RWPE2 (cell line): ENCODE measurements at regions not wholly inside any gene's neighbourhood (a gene's known extent, or its start where the extent isn't known, plus 50 kb on each side); places are given as distances from the start of the nearest gene placed in this dataset.

ENCODE experiments used
- ATAC-seq: fragments of 200-7000 bp; cut with Tn5 transposase; 3 replicates; pipeline ENCODE4 v1.9.1; 2021; ENCODE audit warnings: low read depth
- DNase-seq: peaks from one replicate; pipeline ENCODE4 v3.0.0-alpha.2; 2020; ENCODE audit warnings: low spot score
- H3K27ac ChIP-seq: fragments of 450-650 bp; 2 replicates; pipeline ENCODE4 v1.5.1; 2017; ENCODE audit warnings: mild to moderate bottlenecking; ENCODE audit not compliant: poor library complexity, severe bottlenecking
- H3K27me3 ChIP-seq: fragments of 250-450 bp; sonication (Bioruptor Pico); 2 replicates; pipeline ENCODE4 v1.5.1; 2021; ENCODE audit warnings: mild to moderate bottlenecking, moderate library complexity; ENCODE audit not compliant: insufficient read depth, poor library complexity, severe bottlenecking
- H3K36me3 ChIP-seq: fragments of 250-450 bp; sonication (Bioruptor Pico); 2 replicates; pipeline ENCODE4 v1.5.1; 2020; ENCODE audit warnings: low read depth, mild to moderate bottlenecking, moderate library complexity
- H3K4me1 ChIP-seq: fragments of 250-450 bp; sonication (Bioruptor Pico); 2 replicates; pipeline ENCODE4 v1.5.1; 2021; ENCODE audit warnings: mild to moderate bottlenecking, moderate library complexity; ENCODE audit not compliant: insufficient read depth, poor library complexity, severe bottlenecking
- H3K4me3 ChIP-seq: fragments of 250-450 bp; sonication (Bioruptor Pico); 2 replicates; pipeline ENCODE4 v1.5.1; 2021; ENCODE audit warnings: mild to moderate bottlenecking, moderate library complexity; ENCODE audit not compliant: severe bottlenecking
- H3K9me3 ChIP-seq: fragments of 250-450 bp; sonication (Bioruptor Pico); 2 replicates; pipeline ENCODE4 v1.5.1; 2021; ENCODE audit warnings: mild to moderate bottlenecking, moderate library complexity; ENCODE audit not compliant: severe bottlenecking
- TF ChIP-seq, protein P1 (sequence below): fragments of 450-650 bp; IDR thresholded peaks from one replicate; pipeline ENCODE4 v1.5.1; 2017; ENCODE audit warnings: mild to moderate bottlenecking, moderate library complexity; ENCODE audit not compliant: poor library complexity, severe bottlenecking

GRCh38 chr14:101017806-101018560 lies 114.5 kb upstream of the RTL1 start:
- Histone ChIP-seq H3K4me3 (no peak overlapping the region), H3K4me1 (no peaks in the 10 kb centered on the region), H3K27me3 (no peaks in the 10 kb centered on the region), H3K9me3 (no peaks in the 10 kb centered on the region), H3K36me3 (no peaks in the 10 kb centered on the region), H3K27ac (no peak overlapping the region)
- TF ChIP-seq, protein P1, sequence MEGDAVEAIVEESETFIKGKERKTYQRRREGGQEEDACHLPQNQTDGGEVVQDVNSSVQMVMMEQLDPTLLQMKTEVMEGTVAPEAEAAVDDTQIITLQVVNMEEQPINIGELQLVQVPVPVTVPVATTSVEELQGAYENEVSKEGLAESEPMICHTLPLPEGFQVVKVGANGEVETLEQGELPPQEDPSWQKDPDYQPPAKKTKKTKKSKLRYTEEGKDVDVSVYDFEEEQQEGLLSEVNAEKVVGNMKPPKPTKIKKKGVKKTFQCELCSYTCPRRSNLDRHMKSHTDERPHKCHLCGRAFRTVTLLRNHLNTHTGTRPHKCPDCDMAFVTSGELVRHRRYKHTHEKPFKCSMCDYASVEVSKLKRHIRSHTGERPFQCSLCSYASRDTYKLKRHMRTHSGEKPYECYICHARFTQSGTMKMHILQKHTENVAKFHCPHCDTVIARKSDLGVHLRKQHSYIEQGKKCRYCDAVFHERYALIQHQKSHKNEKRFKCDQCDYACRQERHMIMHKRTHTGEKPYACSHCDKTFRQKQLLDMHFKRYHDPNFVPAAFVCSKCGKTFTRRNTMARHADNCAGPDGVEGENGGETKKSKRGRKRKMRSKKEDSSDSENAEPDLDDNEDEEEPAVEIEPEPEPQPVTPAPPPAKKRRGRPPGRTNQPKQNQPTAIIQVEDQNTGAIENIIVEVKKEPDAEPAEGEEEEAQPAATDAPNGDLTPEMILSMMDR: no peak
- ATAC-seq: no peak
- peak; percentile 30 for DNase-seq

- no peaks in the 10 kb centered on the region for H3K4me1 ChIP-seq
- peak; percentile 53 for DNase-seq
- no peak overlapping the region for H3K27ac ChIP-seq
- TF ChIP-seq, protein P1: no peak
- H3K36me3 ChIP-seq: no peaks in the 10 kb centered on the region
- no peak overlapping the region for H3K4me3 ChIP-seq
- no peak for ATAC-seq
- H3K27me3 ChIP-seq: no peaks in the 10 kb centered on the region
- H3K9me3 ChIP-seq: no peaks in the 10 kb centered on the region
These were observed 115.2 kb upstream of the RTL1 start for GRCh38 chr14:101018561-101019290.

GRCh38 chr14:101019541-101019940 lies 116.0 kb upstream of the RTL1 start:
- no peaks in the 10 kb centered on the region for H3K36me3 ChIP-seq
- peak; percentile 17; the same call in 1 of the 3 replicates for ATAC-seq

DNA sequence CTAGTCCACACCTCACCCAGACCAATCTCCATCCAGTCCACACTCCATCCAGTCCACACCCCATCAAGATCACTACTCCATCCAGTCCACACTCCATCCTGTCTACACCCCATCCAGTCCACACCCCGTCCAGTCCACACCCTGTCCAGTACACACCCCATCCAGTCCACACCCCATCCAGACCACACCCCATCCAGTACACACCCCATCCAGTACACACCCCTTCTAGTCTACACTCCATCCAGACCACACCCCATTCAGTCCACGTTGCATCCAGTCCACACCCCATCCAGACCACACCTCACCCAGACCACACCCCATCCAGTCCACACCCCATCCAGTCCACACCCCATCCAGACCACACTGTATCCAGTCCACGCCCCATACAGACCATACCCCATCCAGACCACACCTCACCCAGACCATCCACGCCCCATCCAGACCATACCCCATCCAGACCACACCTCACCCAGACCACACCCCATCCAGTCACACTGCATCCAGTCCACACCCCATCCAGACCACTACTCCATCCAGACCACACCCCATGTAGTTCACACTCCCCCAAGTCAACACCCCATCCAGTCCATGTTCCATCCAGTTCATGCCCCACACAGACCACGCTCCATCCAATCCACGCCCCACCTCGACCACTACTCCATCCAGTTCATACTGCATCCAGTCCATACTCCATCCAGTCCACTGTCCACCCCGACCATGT lies 116.6 kb upstream of the RTL1 start:
- TF ChIP-seq, protein P1: no peak
- ATAC-seq (no peak), DNase-seq (peak; percentile 57)
- H3K27me3 ChIP-seq: no peaks in the 10 kb centered on the region
- H3K36me3 ChIP-seq: no peaks in the 10 kb centered on the region
- no peak overlapping the region for H3K27ac ChIP-seq
- H3K4me1 ChIP-seq: no peaks in the 10 kb centered on the region
- no peaks in the 10 kb centered on the region for H3K9me3 ChIP-seq
- no peak overlapping the region for H3K4me3 ChIP-seq

More at GRCh38 chr14:101019541-101019940, 116.0 kb upstream of the RTL1 start:
- H3K27ac ChIP-seq: no peak overlapping the region
- H3K4me3 ChIP-seq: no peak overlapping the region
- H3K27me3 ChIP-seq: no peaks in the 10 kb centered on the region
- TF ChIP-seq, protein P1: no peak
- no peaks in the 10 kb centered on the region for H3K9me3 ChIP-seq
- H3K4me1 ChIP-seq: no peaks in the 10 kb centered on the region
- peak; percentile 13 for DNase-seq
